Activated naive CD8-positive, alpha-beta T cell (primary cell): ENCODE measurements at regions not wholly inside any gene's neighbourhood (a gene's known extent, or its start where the extent isn't known, plus 50 kb on each side); places are given as distances from the start of the nearest gene placed in this dataset.

Experiments
- H3K27ac Mint-ChIP-seq: one replicate; pipeline ENCODE4 v1.8.0; 2021; ENCODE audit warnings: mixed read lengths
- H3K27me3 Mint-ChIP-seq: one replicate; pipeline ENCODE4 v1.8.0; 2021; ENCODE audit warnings: mixed read lengths
- H3K36me3 Mint-ChIP-seq: one replicate; pipeline ENCODE4 v1.8.0; 2021; ENCODE audit warnings: mixed read lengths
- H3K4me1 Mint-ChIP-seq: one replicate; pipeline ENCODE4 v1.8.0; 2021; ENCODE audit warnings: low read depth, mixed read lengths
- H3K4me3 Mint-ChIP-seq: one replicate; pipeline ENCODE4 v1.8.0; 2021; ENCODE audit warnings: mild to moderate bottlenecking, mixed read lengths
- H3K9me3 Mint-ChIP-seq: one replicate; pipeline ENCODE4 v1.8.0; 2021; ENCODE audit warnings: low read depth, mixed read lengths

DNA sequence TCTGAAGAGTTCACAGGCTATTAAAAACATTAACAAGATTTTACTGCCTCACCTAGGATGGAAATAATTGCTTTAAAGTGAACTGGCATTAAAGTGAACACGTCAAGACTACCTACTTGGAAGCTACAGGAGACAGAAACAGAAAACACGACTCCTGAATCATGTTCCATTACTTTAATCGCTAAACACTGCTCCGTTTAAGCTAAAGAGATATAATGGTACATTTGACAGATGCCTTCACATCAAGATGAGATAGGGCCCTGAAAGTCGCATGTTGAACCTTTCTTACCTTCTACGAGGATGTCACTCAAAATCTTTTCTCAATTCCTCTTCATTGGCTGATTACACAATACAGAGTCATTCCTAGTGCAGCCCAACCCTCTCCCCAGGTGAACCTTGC, 206.3 kb upstream of the GATB start:
- H3K36me3 Mint-ChIP-seq = peaks cover 3% of the 10 kb centered on the region
- no peak overlapping the region for H3K4me3 Mint-ChIP-seq
- no peak overlapping the region for H3K27ac Mint-ChIP-seq
- peaks cover 3% of the 10 kb centered on the region for H3K9me3 Mint-ChIP-seq
- H3K4me1 Mint-ChIP-seq = no peaks in the 10 kb centered on the region
- H3K27me3 Mint-ChIP-seq = no peaks in the 10 kb centered on the region

DNA sequence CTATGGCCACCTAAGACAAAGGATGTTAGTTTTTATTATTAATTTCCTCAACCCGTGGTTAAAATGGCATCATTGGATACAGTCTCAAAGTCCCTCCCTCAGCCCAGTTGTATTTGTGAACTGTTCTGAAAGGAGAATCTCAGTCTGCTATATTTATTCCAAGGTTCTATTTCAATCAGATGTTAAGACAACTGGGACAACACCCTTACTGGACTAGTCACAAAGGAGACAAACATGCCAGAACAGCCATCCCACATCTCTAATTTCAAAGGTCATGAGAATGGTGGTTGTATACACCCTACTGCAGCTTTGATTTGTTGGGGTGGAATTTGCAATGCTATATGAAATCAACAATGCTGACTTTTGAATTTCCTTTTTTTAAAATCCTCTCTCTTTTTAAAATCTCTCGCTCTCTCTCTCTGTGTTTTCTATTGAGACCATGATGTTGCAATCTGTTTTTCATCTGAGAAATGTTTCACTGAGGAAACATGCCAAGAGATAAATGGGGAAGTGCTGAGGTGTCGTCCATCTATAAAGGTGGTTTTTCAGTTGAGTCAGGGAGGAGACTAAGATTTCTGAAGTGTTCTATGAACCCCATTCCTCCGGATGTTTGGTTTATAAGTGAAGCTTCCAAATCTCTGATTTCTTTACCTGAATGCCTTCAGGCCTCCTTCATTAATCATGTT, 201.5 kb upstream of the GATB start:
- peaks cover 2% of the 10 kb centered on the region for H3K36me3 Mint-ChIP-seq
- H3K27ac Mint-ChIP-seq = no peak overlapping the region
- peaks cover 3% of the 10 kb centered on the region for H3K9me3 Mint-ChIP-seq
- no peak overlapping the region for H3K4me3 Mint-ChIP-seq
- peaks cover 5% of the 10 kb centered on the region for H3K4me1 Mint-ChIP-seq
- no peaks in the 10 kb centered on the region for H3K27me3 Mint-ChIP-seq

DNA sequence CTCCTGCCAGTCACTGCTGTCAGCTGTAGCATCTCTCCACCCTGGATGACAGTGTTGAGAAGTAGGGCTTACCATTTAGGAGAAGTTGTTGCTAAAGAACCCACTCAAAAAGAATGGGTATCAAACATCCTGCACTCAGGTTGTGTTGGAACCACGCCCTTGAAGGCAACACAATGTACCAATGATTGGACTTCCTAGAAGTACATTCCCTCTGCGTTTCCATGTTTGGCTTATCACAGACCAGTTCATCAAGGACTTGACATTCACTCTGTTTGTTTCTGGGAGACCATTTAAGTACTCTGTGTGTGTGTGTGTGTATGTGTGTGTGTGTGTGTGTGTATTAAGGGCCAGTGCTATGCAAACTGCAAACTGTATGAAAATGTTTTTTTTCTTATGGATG, 200.6 kb upstream of the GATB start:
- H3K27ac Mint-ChIP-seq = no peak overlapping the region
- peaks cover 5% of the 10 kb centered on the region for H3K4me1 Mint-ChIP-seq
- H3K27me3 Mint-ChIP-seq = no peaks in the 10 kb centered on the region
- H3K4me3 Mint-ChIP-seq = no peak overlapping the region
- H3K36me3 Mint-ChIP-seq = peaks cover 2% of the 10 kb centered on the region
- H3K9me3 Mint-ChIP-seq = peaks cover 3% of the 10 kb centered on the region

DNA sequence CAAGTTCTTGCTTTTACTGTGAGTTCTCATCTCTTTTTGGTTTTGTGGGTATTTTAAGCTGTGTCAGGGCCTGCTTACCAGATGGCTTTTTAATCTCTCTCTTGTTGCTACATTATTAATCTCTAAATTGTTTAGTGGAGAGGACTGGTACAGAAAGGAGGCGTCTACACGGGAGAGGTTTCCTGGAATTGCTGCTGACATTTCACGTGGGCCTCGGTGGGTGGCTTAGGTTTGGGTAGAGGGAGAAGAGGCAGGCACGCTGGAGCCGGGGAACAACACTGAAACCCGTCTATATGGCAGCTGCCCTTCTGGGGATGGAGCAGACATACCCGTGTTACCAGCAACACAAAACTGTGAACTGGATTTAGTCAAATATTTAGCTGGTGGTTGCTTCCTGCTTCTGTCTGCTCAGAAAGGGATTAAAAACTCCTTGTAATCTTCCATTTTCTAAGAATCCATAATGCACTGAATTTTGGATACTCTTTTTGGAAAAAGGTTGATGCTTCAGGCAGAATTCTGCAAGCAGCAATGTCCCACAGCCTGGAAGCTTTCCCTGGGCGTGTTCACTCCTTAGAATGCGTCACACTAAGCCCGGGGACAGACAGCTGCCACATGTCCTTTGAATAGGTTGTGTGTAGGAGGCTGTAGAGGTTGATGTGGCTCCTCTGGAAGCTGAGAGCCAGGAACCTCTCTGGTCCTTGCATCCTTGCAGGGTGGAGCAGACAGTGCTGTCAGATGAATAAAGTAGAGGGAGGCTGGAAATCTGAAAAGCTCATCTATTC, 199.8 kb upstream of the GATB start:
- peaks cover 3% of the 10 kb centered on the region for H3K9me3 Mint-ChIP-seq
- peaks cover 2% of the 10 kb centered on the region for H3K36me3 Mint-ChIP-seq
- H3K4me3 Mint-ChIP-seq = no peak overlapping the region
- no peak overlapping the region for H3K27ac Mint-ChIP-seq
- H3K27me3 Mint-ChIP-seq = no peaks in the 10 kb centered on the region
- peaks cover 5% of the 10 kb centered on the region for H3K4me1 Mint-ChIP-seq

DNA sequence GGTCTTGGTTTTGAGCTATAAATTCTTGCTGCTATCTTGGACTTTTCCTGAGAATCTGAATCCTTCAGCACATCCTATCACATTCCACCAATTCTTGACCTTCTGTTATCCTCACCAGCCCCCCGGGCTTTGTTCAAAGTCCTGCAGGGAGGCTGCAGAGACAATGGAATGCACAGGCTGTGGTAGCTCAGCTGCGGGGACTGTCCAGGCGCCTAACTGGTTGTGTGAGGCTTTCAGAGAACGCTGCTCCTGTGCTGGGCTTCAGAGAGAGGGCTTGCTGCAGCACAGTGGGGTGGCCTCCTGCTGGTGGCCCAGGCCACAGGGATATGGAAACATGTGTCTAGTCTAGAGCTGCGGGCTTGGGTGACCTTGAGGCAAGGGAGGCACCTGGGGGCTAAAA, 196.3 kb upstream of the GATB start:
- H3K9me3 Mint-ChIP-seq = no peaks in the 10 kb centered on the region
- H3K4me1 Mint-ChIP-seq = peaks cover 5% of the 10 kb centered on the region
- H3K4me3 Mint-ChIP-seq = no peak overlapping the region
- H3K27ac Mint-ChIP-seq = no peak overlapping the region
- no peaks in the 10 kb centered on the region for H3K27me3 Mint-ChIP-seq
- peaks cover 2% of the 10 kb centered on the region for H3K36me3 Mint-ChIP-seq

DNA sequence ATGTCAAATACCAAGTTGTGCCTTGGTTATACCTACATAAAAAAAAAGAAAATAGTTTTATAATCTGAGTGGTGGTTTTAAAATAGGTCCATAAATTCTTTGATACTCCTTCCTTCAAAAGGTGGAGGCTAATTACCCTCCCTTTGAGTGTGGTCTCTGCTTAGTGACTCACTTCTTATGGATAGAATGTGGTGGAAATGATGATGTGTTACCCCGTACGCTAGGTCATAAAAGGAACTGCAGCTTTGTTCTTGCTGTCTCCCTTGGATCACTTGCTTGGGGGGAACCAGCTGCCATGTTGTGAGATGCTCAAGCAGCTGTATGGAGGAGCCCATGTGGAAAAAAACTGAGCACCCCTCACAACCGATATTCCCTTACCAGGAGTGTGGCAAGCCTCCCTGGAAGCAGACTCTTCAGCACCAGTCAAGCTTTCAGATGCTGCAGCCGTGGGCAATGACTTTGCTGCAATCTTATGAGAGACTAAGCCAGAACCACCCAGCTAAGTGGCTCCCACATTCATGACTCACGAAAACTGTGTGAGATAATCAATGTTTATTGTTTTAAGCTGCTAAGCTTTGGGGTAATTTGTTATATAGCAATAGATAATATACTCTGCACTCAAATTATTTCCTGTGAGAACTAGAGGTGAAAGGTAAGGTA, 195.0 kb upstream of the GATB start:
- Mint-ChIP-seq H3K4me1 (no peaks in the 10 kb centered on the region), H3K4me3 (no peak overlapping the region), H3K36me3 (peaks cover 2% of the 10 kb centered on the region), H3K27ac (no peak overlapping the region), H3K9me3 (no peaks in the 10 kb centered on the region), H3K27me3 (no peaks in the 10 kb centered on the region)

DNA sequence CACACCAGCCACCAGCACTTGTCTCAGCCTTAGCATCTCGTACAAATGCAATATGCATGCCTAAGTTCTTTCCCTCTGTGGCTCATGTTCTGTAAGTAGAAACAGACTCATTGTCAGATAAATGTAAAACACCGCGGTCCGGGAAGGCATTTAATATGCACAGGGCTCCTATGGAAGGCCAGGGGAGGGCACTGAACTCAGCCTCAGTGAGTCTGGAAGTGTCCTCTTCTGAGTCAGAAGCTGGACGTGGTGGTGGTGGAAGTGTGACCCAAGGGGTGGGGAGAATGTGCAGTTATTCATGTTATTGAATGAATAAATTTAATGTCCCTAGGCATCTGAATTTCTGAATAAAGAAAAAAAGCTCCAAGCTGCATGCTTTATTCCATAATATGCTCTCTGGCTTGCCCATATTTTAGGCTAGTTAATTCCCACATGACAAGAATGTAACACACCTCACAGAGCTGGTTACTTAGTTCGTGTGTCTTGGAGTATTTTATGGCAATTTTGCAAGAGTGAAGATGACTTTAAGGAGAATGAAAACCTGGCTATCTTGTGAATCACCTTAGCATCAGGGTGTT, 193.1 kb upstream of the GATB start:
- H3K27me3 Mint-ChIP-seq = no peaks in the 10 kb centered on the region
- peaks cover 3% of the 10 kb centered on the region for H3K36me3 Mint-ChIP-seq
- H3K27ac Mint-ChIP-seq = no peak overlapping the region
- no peak overlapping the region for H3K4me3 Mint-ChIP-seq
- H3K9me3 Mint-ChIP-seq = no peaks in the 10 kb centered on the region
- H3K4me1 Mint-ChIP-seq = no peaks in the 10 kb centered on the region

DNA sequence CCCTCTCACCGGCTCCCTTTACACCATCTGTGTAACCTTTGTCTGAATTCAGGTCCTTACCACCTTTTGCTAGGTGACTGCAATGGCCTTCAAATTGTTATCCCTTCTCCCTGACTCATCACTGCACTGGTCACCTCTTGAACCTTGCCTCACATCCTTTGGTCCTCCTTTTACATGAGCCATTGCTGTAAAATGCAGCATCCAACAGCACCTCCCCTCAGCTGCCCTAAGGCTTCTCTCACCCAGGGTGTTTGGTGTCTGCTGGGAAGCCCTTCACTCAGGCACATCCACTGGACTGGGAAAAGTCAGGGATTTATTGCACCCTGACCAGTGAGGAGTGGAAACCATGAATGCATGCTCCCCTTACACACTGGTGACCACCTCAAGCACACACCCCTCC, 192.5 kb upstream of the GATB start:
- H3K36me3 Mint-ChIP-seq = peaks cover 3% of the 10 kb centered on the region
- no peak overlapping the region for H3K27ac Mint-ChIP-seq
- H3K4me1 Mint-ChIP-seq = no peaks in the 10 kb centered on the region
- no peaks in the 10 kb centered on the region for H3K9me3 Mint-ChIP-seq
- H3K27me3 Mint-ChIP-seq = no peaks in the 10 kb centered on the region
- H3K4me3 Mint-ChIP-seq = no peak overlapping the region

DNA sequence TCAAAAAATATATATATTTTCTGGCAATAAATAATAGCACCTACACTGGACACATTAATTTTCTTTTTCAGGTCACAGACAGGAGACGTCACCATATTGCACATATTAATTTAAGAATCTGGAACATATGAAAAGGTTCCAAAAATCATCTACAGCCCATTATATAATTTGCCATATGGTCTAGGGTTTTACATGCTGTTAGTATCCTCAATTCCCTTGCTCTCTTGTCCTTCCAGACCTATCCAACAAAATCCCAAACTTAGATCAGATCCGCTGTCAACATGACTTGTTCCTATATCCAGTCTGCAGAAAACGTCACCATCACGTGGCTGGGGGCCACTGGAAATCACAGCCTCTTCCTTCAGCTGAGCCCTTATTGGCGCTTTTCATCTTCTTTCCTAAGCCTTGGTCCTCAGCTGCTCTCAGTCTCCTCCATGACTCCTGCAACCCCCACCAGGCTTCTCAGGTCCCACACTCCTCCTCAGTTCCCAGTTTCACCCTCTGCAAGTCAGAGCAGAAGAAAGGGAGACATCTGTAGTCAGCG, 192.0 kb upstream of the GATB start:
- H3K4me3 Mint-ChIP-seq = no peak overlapping the region
- no peak overlapping the region for H3K27ac Mint-ChIP-seq
- H3K36me3 Mint-ChIP-seq = peaks cover 6% of the 10 kb centered on the region
- no peaks in the 10 kb centered on the region for H3K4me1 Mint-ChIP-seq
- H3K9me3 Mint-ChIP-seq = peaks cover 4% of the 10 kb centered on the region
- H3K27me3 Mint-ChIP-seq = no peaks in the 10 kb centered on the region

DNA sequence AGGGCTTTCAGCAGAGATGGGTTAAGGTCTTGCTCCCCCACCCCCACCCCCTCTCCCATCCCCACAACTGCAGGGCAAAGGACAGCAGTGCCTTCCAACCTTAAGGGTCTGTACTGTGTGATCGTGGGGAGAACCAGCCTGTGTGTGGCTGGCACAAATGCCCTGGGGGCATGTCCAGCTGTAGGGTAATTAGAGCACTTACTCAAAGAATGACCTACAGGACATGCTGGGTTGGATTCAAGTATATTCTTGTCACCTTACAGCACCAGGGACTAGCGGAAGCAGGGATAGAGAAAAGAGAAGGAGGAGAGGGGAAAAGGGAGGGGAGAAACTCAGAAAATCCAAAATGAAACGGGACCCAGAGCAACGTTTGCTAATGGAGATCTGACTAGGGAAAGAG, 191.3 kb upstream of the GATB start:
- H3K27me3 Mint-ChIP-seq = no peaks in the 10 kb centered on the region
- H3K9me3 Mint-ChIP-seq = peaks cover 4% of the 10 kb centered on the region
- no peak overlapping the region for H3K4me3 Mint-ChIP-seq
- peaks cover 6% of the 10 kb centered on the region for H3K36me3 Mint-ChIP-seq
- no peaks in the 10 kb centered on the region for H3K4me1 Mint-ChIP-seq
- no peak overlapping the region for H3K27ac Mint-ChIP-seq

DNA sequence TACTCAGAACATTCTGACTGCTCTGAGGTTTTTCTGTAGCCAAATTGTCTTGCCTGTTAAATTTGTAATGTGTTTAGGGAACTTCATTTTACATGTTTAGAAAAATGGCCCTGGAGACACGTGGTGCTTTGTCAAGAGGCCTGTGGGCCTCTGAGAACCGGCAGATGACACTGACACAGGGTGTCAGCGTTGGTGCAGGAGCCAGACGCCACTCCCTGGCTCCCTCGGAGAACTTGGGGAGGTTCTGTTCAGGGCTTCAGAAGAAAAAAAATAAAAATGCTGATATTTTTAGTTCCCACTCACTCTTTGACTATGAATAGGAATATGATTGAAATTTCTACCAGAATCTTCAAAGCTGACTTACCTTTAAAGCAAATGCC, 190.9 kb upstream of the GATB start:
- Mint-ChIP-seq H3K36me3 (peaks cover 6% of the 10 kb centered on the region), H3K27ac (no peak overlapping the region), H3K27me3 (no peaks in the 10 kb centered on the region), H3K4me1 (no peaks in the 10 kb centered on the region), H3K4me3 (no peak overlapping the region), H3K9me3 (peaks cover 4% of the 10 kb centered on the region)

DNA sequence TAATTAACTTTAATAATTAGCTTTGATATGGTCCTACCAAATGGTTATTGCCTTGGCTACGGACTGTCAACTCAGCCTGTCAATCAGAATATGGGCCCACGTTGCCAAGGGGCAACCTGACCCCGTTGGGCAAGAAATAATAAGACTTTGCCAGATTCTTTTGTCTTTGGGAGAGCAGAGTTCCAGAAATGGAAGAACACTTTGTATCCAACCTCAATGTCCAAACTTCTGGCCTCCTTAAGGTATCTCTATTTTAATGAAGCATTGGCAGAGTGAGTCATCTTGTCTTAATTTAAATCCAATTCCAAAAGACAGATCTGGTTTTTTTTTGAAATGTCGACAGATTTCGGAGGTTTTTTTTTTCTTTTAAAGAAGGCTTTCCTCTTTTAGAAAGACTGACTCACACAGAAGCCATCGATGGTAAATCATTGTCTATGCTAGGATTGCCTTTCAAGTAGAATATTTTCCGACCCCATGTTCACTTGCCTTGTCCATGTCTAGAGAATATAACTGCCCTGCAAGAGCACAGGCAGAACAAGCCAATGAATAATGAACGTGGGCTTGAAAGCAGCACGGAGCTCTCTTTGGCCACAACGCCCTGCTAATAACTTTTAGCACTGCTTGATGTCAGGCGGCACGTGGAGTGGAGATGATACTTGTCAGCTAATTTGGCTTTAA, 190.3 kb upstream of the GATB start:
- H3K27me3 Mint-ChIP-seq = no peaks in the 10 kb centered on the region

DNA sequence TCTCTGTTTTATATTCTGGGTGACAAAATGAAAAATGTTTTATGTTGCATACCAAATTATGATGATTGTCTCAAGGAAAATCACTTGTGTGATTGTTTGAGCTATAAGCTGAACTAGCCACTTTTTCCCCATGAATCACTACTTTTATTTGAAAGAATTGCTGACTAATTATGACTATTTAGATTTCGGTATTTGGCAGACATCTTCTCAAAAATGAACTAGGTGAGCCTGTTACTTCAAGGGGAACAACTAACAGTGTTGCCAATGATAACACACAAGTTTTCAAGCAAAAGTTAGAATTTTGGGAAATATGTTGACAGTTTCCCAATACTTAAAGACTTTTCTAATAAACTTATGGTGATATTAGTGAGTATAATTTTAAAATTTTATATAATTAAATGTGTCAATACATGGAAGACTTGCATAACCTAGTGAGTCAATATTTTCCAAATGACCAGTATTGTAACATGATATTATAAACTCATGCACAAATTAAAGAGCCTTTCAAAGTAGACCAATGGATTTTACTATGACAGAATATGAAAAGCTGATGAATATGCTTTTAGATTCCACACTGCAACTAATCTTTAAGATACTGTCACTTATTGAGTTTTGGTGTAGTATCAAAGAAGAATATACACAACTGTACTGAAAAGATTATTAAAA, 187.7 kb upstream of the GATB start:
- H3K36me3 Mint-ChIP-seq = peaks cover 14% of the 10 kb centered on the region
- no peak overlapping the region for H3K27ac Mint-ChIP-seq
- H3K4me3 Mint-ChIP-seq = no peak overlapping the region
- no peaks in the 10 kb centered on the region for H3K4me1 Mint-ChIP-seq
- peaks cover 4% of the 10 kb centered on the region for H3K9me3 Mint-ChIP-seq
- H3K27me3 Mint-ChIP-seq = no peaks in the 10 kb centered on the region

More for the DNA sequence above, 190.3 kb upstream of the GATB start:
- H3K36me3 Mint-ChIP-seq = peaks cover 10% of the 10 kb centered on the region
- no peak overlapping the region for H3K27ac Mint-ChIP-seq
- no peaks in the 10 kb centered on the region for H3K4me1 Mint-ChIP-seq
- H3K4me3 Mint-ChIP-seq = no peak overlapping the region
- peaks cover 4% of the 10 kb centered on the region for H3K9me3 Mint-ChIP-seq

DNA sequence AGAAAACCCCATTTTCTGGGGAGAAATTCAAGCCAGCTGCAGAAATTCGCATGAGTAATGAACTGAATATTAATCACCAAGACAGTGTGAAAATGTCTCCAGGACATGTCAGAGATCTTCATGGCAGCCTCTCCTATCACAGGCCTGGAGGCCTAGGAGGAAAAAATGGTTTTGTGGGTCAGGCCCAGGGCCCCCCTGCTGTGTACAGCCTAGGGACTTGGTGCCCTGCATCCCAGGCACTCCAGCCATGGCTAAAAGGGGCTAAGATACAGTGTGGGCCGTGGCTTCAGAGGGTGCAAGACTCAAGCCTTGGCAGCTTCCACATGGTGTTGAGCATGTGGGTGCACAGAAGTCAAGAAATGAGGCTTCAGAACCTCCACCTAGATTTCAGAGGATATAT, 185.9 kb upstream of the GATB start:
- no peaks in the 10 kb centered on the region for H3K27me3 Mint-ChIP-seq
- H3K9me3 Mint-ChIP-seq = peaks cover 4% of the 10 kb centered on the region
- H3K27ac Mint-ChIP-seq = no peak overlapping the region
- H3K4me1 Mint-ChIP-seq = peaks cover under 1% of the 10 kb centered on the region
- peaks cover 17% of the 10 kb centered on the region for H3K36me3 Mint-ChIP-seq
- H3K4me3 Mint-ChIP-seq = no peak overlapping the region
